BJ (cell line): ENCODE measurements at regions not wholly inside any gene's neighbourhood (a gene's known extent, or its start where the extent isn't known, plus 50 kb on each side); places are given as distances from the start of the nearest gene placed in this dataset.

Experiments
- CTCF ChIA-PET: fragments of 350-600 bp; formaldehyde crosslinking; extraction: SDS; loops from one replicate; lab custom pipeline; 2021; ENCODE audit warnings: antibody characterized with exemption, inconsistent platforms; lab: Yijun Ruan, JAX
- POLR2A ChIA-PET: fragments of 300-600 bp; sonication (Branson Sonifier 250); formaldehyde crosslinking; extraction: SDS; loops from one replicate; lab custom pipeline; 2021; ENCODE audit warnings: antibody characterized with exemption; lab: Charles Lee
- DNase-seq: peaks from one replicate; pipeline ENCODE4 v3.0.0-alpha.2; 2011; ENCODE audit warnings: low read depth
- H3K27me3 ChIP-seq: 2 replicates; pipeline ENCODE4 v1.6.0; 2011; ENCODE audit warnings: low read length; ENCODE audit not compliant: control insufficient read depth, insufficient read depth
- H3K36me3 ChIP-seq: 2 replicates; pipeline ENCODE4 v1.5.1; 2011; ENCODE audit warnings: low read length; ENCODE audit not compliant: control insufficient read depth, insufficient read depth
- H3K4me3 ChIP-seq: 2 replicates; pipeline ENCODE4 v1.5.1; 2011; ENCODE audit warnings: low read depth, mild to moderate bottlenecking, control low read depth, low read length
- CTCF ChIP-seq: IDR thresholded peaks from 2 replicates; pipeline ENCODE4 v1.5.1; 2011; ENCODE audit warnings: low read depth, mild to moderate bottlenecking, control low read depth, inconsistent platforms, low read length, moderate library complexity; ENCODE audit not compliant: insufficient read depth

GRCh38 chr12:13489246-13489645, 292.7 kb downstream of the EMP1 start:
- no peaks in the 10 kb centered on the region for H3K27me3 ChIP-seq
- no peak for DNase-seq
- no peaks in the 10 kb centered on the region for H3K36me3 ChIP-seq
- no peak overlapping the region for H3K4me3 ChIP-seq
- ChIA-PET CTCF (interaction anchor here (0.6 kb wide), 1 partner anchor 133 kb away, joined by 3 read pairs; no protein-coding TSS in a partner anchor), POLR2A (no interaction called here)
- TF ChIP-seq CTCF, result no peak

GRCh38 chr12:13487326-13487725, 290.8 kb downstream of the EMP1 start:
- no peak for TF ChIP-seq CTCF
- no peak for DNase-seq
- H3K27me3 ChIP-seq, result no peaks in the 10 kb centered on the region
- POLR2A ChIA-PET, result no interaction called here
- CTCF ChIA-PET, result interaction anchor here (1.0 kb wide), 1 partner anchor 47 kb away, joined by 4 read pairs; no protein-coding TSS in a partner anchor
- H3K36me3 ChIP-seq, result no peaks in the 10 kb centered on the region
- H3K4me3 ChIP-seq, result no peak overlapping the region

DNA sequence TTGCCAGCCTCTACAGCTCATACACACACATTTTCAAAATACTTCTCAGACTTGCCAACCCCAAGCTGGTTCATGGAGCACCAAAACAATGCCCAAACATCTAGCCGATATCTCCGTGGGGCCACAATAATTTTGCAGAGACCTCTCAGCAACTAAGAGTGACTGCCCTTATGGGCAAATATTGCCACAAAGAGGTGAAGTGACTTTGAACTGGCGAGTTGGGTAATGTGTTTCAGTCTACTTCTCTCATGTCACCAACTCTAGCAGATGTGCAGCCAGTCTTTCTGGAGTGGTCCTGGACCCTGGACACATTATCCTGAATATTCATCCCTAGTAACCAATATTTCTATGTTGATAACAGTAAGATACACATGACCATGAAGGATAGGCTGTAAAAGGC, 290.3 kb downstream of the EMP1 start:
- DNase-seq, result no peak
- ChIA-PET CTCF (no interaction called here), POLR2A (no interaction called here)
- TF ChIP-seq CTCF, result no peak
- H3K4me3 ChIP-seq, result no peak overlapping the region
- no peaks in the 10 kb centered on the region for H3K27me3 ChIP-seq
- H3K36me3 ChIP-seq, result no peaks in the 10 kb centered on the region

DNA sequence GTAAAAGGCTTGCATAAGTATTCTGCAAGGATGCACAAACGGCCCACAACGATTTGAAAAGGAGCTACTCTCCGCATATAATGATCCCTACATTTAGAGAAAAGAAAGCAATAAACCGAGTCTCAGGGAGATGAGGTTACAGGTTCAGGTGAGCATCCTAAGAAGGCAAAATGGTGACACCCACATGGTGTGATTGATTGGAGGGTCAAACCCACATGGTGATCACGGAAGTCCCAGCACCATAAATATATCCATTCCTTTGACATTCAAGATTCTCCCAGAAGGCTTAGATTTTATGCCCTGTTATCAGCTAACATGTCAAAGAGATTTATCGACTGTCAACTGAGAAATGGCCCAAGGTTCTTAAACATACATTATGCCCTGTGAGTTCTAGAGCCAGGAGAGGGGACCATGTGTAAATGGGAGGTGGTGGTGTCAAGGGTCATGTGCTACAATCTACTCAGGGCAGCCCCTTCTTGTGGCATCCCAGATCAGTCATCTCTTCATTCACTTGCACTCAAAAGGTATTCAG, 282.2 kb downstream of the EMP1 start:
- Histone ChIP-seq H3K27me3 (no peaks in the 10 kb centered on the region), H3K36me3 (no peaks in the 10 kb centered on the region), H3K4me3 (no peak overlapping the region)
- no peak for TF ChIP-seq CTCF
- ChIA-PET POLR2A (no interaction called here), CTCF (no interaction called here)
- DNase-seq, result no peak

- ChIA-PET CTCF (no interaction called here), POLR2A (no interaction called here)
- H3K27me3 ChIP-seq, result no peaks in the 10 kb centered on the region
- DNase-seq, result no peak
- no peaks in the 10 kb centered on the region for H3K36me3 ChIP-seq
- H3K4me3 ChIP-seq, result no peak overlapping the region
- no peak for TF ChIP-seq CTCF
Measured at GRCh38 chr12:13474381-13474780, 277.9 kb downstream of the EMP1 start.
